Transverse colon (tissue), 4 donors: ENCODE measurements at regions not wholly inside any gene's neighbourhood (a gene's known extent, or its start where the extent isn't known, plus 50 kb on each side); places are given as distances from the start of the nearest gene placed in this dataset.
"Not testable (repeated sequence)": the region's sequence is repeated elsewhere in the genome, so short reads cannot be mapped to it uniquely, and the experiment has no call there.

Experiments
- DNase-seq: peaks from one replicate; pipeline ENCODE4 v3.0.0-alpha.2; 2019
- H3K27ac ChIP-seq, 4 donors: fragments of 200-600 bp; sonication (generic); 2 replicates each; pipeline ENCODE4 v1.5.1; 2016 to 2018; ENCODE audit warnings: inconsistent platforms in 4 of 4
- H3K27me3 ChIP-seq: fragments of 200-600 bp; sonication (generic); 2 replicates; pipeline ENCODE4 v1.5.1; 2017; ENCODE audit warnings: inconsistent platforms
- H3K36me3 ChIP-seq, 4 donors: fragments of 200-600 bp; sonication (generic); 2 replicates each; pipeline ENCODE4 v1.5.1; 2017 to 2019; ENCODE audit warnings: inconsistent platforms in 4 of 4
- H3K4me1 ChIP-seq, 4 donors: fragments of 200-600 bp; sonication (generic); 2 replicates each; pipeline ENCODE4 v1.5.1; 2017 to 2020; ENCODE audit warnings: inconsistent platforms in 4 of 4
- H3K4me3 ChIP-seq, 4 donors: fragments of 200-600 bp; sonication (generic); 1 replicate in 1 of 4; 2 replicates in 3 of 4; pipeline versions ENCODE4 v1.5.1 to v1.6.1; 2017 to 2019; ENCODE audit warnings: inconsistent platforms in 4 of 4
- H3K9me3 ChIP-seq, 2 donors: fragments of 200-600 bp; sonication (generic); 2 replicates each; pipeline ENCODE4 v1.5.1; 2017 to 2019; ENCODE audit warnings: inconsistent platforms in 2 of 2
- CTCF ChIP-seq, 5 experiments: fragments of 200-600 bp in 3 of 5; fragments of 450-650 bp in 2 of 5; sonication (generic) in 3 of 5; IDR thresholded peaks; 1 replicate in 2 of 5; 2 replicates in 3 of 5; pipeline ENCODE4 v1.5.1; 2016 to 2017; ENCODE audit warnings: antibody characterized with exemption in 5 of 5, inconsistent platforms in 3 of 5, mild to moderate bottlenecking in 2 of 5, moderate library complexity in 1 of 5
- EP300 ChIP-seq: sonication (generic); formaldehyde crosslinking; IDR thresholded peaks from one replicate; pipeline ENCODE4 v1.6.1; 2017; ENCODE audit warnings: antibody characterized with exemption, low read depth
- POLR2A ChIP-seq: fragments of 450-650 bp; IDR thresholded peaks from one replicate; pipeline ENCODE4 v1.6.1; 2016; ENCODE audit warnings: antibody characterized with exemption, mild to moderate bottlenecking, moderate library complexity
- POLR2AphosphoS5 ChIP-seq, 3 donors: sonication (generic); formaldehyde crosslinking; IDR thresholded peaks; one replicate each; pipeline ENCODE4 v1.6.1; 2016; ENCODE audit warnings: antibody characterized with exemption in 3 of 3
- WGBS, 2 donors: methylation state at CpG; one replicate each; pipeline ENCODE4 v1.1.5; 2018; ENCODE audit warnings: low coverage in 1 of 2; 5-methylcytosine and 5-hydroxymethylcytosine counted together
- in situ Hi-C, 4 donors: fragments of 200-750 bp; cut with MboI; loops; one replicate each; pipeline versions ENCODE4 v1.15.0 to v1.15.1; 2017; ENCODE audit warnings: low sequenced_read_pairs in 3 of 4, low pct_ligation_motif_present in 1 of 4, low pct_unique_long_range_greater_than_20kb in 1 of 4
- intact Hi-C: fragments of 100-400 bp; cut with DNase I; formaldehyde crosslinking; loops from one replicate; pipeline ENCODE4 v1.15.1; 2023; ENCODE audit warnings: low total_unique reads

- no peak overlapping the region for H3K27ac ChIP-seq
- no peaks in the 10 kb centered on the region for H3K36me3 ChIP-seq
- H3K27me3 ChIP-seq = no peaks in the 10 kb centered on the region
- H3K9me3 ChIP-seq = no peaks in the 10 kb centered on the region
- 87% methylated on average over 8 of the region's 9 CpGs; no CpG with 5 or more reads in 1 of the 2 donors for WGBS, 2 donors
- H3K4me3 ChIP-seq = no peak overlapping the region
- in situ Hi-C loops (no loop called here), intact Hi-C loops (no loop called here)
- H3K4me1 ChIP-seq = no peaks in the 10 kb centered on the region
- no peak for TF ChIP-seq EP300
- TF ChIP-seq CTCF (IDR thresholded peaks at IDR 0.05) = no peak
- TF ChIP-seq POLR2A = no peak
- TF ChIP-seq POLR2AphosphoS5 (IDR thresholded peaks at IDR 0.05) = no peak
- no peak for DNase-seq
Measured at GRCh38 chr6:141183368-141183767, 949.4 kb upstream of the GJE1 start.

DNA sequence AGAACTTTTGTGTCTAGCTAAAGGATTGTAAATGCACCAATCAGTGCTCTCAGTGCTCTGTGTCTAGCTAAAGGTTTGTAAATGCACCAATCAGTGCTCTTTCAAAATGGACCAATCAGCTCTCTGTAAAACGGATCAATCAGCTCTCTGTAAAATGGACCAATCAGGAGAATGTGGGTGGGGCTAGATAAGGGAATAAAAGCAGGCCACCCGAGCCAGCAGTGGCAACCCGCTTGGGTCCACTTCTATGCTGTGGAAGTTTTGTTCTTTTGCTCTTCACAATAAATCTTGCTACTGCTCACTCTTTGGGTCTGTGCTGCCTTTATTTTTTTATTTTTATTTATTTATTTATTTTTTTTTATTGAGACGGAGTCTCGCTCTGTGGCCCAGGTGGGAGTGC is 957.3 kb upstream of the GJE1 start:
- 88 to 94% methylated on average over 3 to 5 of the region's 5 CpGs for WGBS, 2 donors
- in situ Hi-C loops, intact Hi-C loops, DNase-seq, H3K27me3 ChIP-seq, H3K4me1 ChIP-seq, H3K9me3 ChIP-seq, H3K36me3 ChIP-seq, H3K27ac ChIP-seq, H3K4me3 ChIP-seq: not testable (repeated sequence)

- Histone ChIP-seq H3K27ac (no peak overlapping the region), H3K36me3 (no peaks in the 10 kb centered on the region), H3K4me1 (no peaks in the 10 kb centered on the region), H3K9me3 (no peaks in the 10 kb centered on the region), H3K4me3 (no peak overlapping the region), H3K27me3 (no peaks in the 10 kb centered on the region)
- in situ Hi-C loops (no loop called here), intact Hi-C loops (no loop called here)
- TF ChIP-seq CTCF (IDR thresholded peaks at IDR 0.05) = no peak
- 87 to 93% methylated on average over 5 to 17 of the region's 18 CpGs for WGBS, 2 donors
- DNase-seq = no peak
Measured at GRCh38 chr6:141174932-141175331, 957.8 kb upstream of the GJE1 start.

DNA sequence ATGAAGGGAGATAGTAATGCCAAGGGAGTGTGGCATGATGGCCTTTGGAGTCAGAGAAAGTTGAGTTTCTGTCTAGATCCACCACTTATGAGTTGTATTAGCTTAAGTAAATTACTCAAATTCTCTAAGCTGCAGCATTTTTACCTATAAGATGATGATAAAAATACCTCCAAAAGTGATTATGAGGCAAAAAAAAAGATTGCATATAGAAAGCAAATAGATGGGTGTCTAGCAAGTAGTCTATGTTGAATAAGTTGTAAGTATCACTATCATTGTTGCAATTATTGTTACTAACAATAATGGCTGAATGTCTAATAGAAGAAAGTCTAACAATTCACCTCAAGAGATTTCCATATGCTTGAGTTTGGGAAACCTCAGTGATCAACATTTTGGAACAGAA is 959.2 kb upstream of the GJE1 start:
- Histone ChIP-seq H3K4me3 (no peak overlapping the region), H3K36me3 (no peaks in the 10 kb centered on the region), H3K27ac (no peak overlapping the region), H3K27me3 (no peaks in the 10 kb centered on the region), H3K9me3 (no peaks in the 10 kb centered on the region), H3K4me1 (no peaks in the 10 kb centered on the region)
- DNase-seq = no peak
- intact Hi-C loops (no loop called here), in situ Hi-C loops (no loop called here)
- TF ChIP-seq CTCF (IDR thresholded peaks at IDR 0.05) (no peak), POLR2A (no peak), POLR2AphosphoS5 (IDR thresholded peaks at IDR 0.05) (no peak), EP300 (no peak)

GRCh38 chr6:141169419-141169818 is 963.3 kb upstream of the GJE1 start:
- Histone ChIP-seq H3K9me3 (no peaks in the 10 kb centered on the region), H3K4me3 (no peak overlapping the region), H3K27me3 (no peaks in the 10 kb centered on the region), H3K27ac (no peak overlapping the region), H3K4me1 (no peaks in the 10 kb centered on the region), H3K36me3 (no peaks in the 10 kb centered on the region)
- in situ Hi-C loops (no loop called here), intact Hi-C loops (no loop called here)
- TF ChIP-seq EP300 = no peak
- TF ChIP-seq POLR2A = no peak
- TF ChIP-seq POLR2AphosphoS5 (IDR thresholded peaks at IDR 0.05) = no peak
- no peak for TF ChIP-seq CTCF (IDR thresholded peaks at IDR 0.05)
- WGBS, 2 donors = 84 to 100% methylated on average over 1 of the region's 1 CpG
- DNase-seq = no peak
